HEK293T (cell line): ENCODE measurements at regions not wholly inside any gene's neighbourhood (a gene's known extent, or its start where the extent isn't known, plus 50 kb on each side); places are given as distances from the start of the nearest gene placed in this dataset.
A peak's percentile ranks its signal among the peaks of the same experiment; 100 is the strongest.

Experiments
- CTCF ChIA-PET: fragments of 350-600 bp; formaldehyde crosslinking; extraction: SDS; loops from one replicate; lab custom pipeline; 2021; ENCODE audit warnings: antibody characterized with exemption, inconsistent platforms; lab: Yijun Ruan, JAX
- POLR2A ChIA-PET: fragments of 350-600 bp; formaldehyde crosslinking; extraction: SDS; loops from one replicate; lab custom pipeline; 2020; ENCODE audit warnings: antibody characterized with exemption, inconsistent platforms; lab: Yijun Ruan, JAX
- DNase-seq: peaks from one replicate; pipeline ENCODE4 v3.0.0; 2012; ENCODE audit warnings: mixed read lengths; ENCODE audit errors: extremely low spot score
- ARNT ChIP-seq: fragments of 450-650 bp; IDR thresholded peaks from 2 replicates; pipeline ENCODE4 v1.6.1; 2017; ENCODE audit warnings: mild to moderate bottlenecking
- BHLHE40 ChIP-seq: fragments of 450-650 bp; IDR thresholded peaks from 2 replicates; pipeline ENCODE4 v1.6.1; 2016; ENCODE audit warnings: mild to moderate bottlenecking, moderate library complexity, borderline replicate concordance
- CTBP1 ChIP-seq: fragments of 450-650 bp; IDR thresholded peaks from 2 replicates; pipeline ENCODE4 v1.6.1; 2016; ENCODE audit warnings: borderline replicate concordance
- ELF4 ChIP-seq: fragments of 450-650 bp; IDR thresholded peaks from 2 replicates; pipeline ENCODE4 v1.6.1; 2017; ENCODE audit warnings: antibody characterized with exemption
- FOXA1 ChIP-seq: fragments of 450-650 bp; IDR thresholded peaks from 2 replicates; pipeline ENCODE4 v1.6.1; 2016; ENCODE audit warnings: mild to moderate bottlenecking
- FOXK2 ChIP-seq: fragments of 450-650 bp; IDR thresholded peaks from 2 replicates; pipeline ENCODE4 v1.6.1; 2016; ENCODE audit warnings: mild to moderate bottlenecking
- FOXM1 ChIP-seq: fragments of 450-650 bp; IDR thresholded peaks from 2 replicates; pipeline ENCODE4 v1.6.1; 2017; ENCODE audit warnings: mild to moderate bottlenecking, borderline replicate concordance
- HDGF ChIP-seq: fragments of 450-650 bp; IDR thresholded peaks from 2 replicates; pipeline ENCODE4 v1.6.1; 2017; ENCODE audit warnings: antibody characterized with exemption, borderline replicate concordance
- L3MBTL2 ChIP-seq: fragments of 450-650 bp; conservative IDR thresholded peaks from 2 replicates; pipeline ENCODE4 v1.6.1; 2016; ENCODE audit warnings: mild to moderate bottlenecking
- LEF1 ChIP-seq: fragments of 450-650 bp; IDR thresholded peaks from 2 replicates; pipeline ENCODE4 v1.6.1; 2017; ENCODE audit warnings: mild to moderate bottlenecking, borderline replicate concordance
- NFRKB ChIP-seq: fragments of 450-650 bp; IDR thresholded peaks from 2 replicates; pipeline ENCODE4 v1.6.1; 2016; ENCODE audit warnings: mild to moderate bottlenecking, moderate library complexity
- PKNOX1 ChIP-seq: fragments of 450-650 bp; IDR thresholded peaks from 2 replicates; pipeline ENCODE4 v1.6.1; 2016
- SP1 ChIP-seq: fragments of 450-650 bp; IDR thresholded peaks from 2 replicates; pipeline ENCODE4 v1.6.1; 2017
- SUZ12 ChIP-seq: fragments of 450-650 bp; IDR thresholded peaks from 2 replicates; pipeline ENCODE4 v1.6.1; 2016; ENCODE audit warnings: mild to moderate bottlenecking
- TARDBP ChIP-seq: fragments of 450-650 bp; IDR thresholded peaks from 2 replicates; pipeline ENCODE4 v1.6.1; 2016
- ZNF384 ChIP-seq: fragments of 450-650 bp; IDR thresholded peaks from 2 replicates; pipeline ENCODE4 v1.6.1; 2016

- ChIA-PET POLR2A (no interaction called here), CTCF (no interaction called here)
- TF ChIP-seq ZNF384 (no peak), TARDBP (no peak), PKNOX1 (no peak), HDGF (no peak), FOXK2 (no peak), BHLHE40 (no peak), FOXM1 (no peak), NFRKB (no peak), ARNT (no peak), SUZ12 (no peak)
These were observed 168.4 kb upstream of the NHS start for GRCh38 chrX:17206584-17206983.

GRCh38 chrX:17214962-17215361 lies 160.0 kb upstream of the NHS start:
- TF ChIP-seq L3MBTL2 (no peak), SP1 (no peak), FOXK2 (no peak)
- no peak for DNase-seq
- ChIA-PET POLR2A (no interaction called here), CTCF (no interaction called here)

More at GRCh38 chrX:17206584-17206983, 168.4 kb upstream of the NHS start:
- no peak for DNase-seq

GRCh38 chrX:17226736-17227135 lies 148.3 kb upstream of the NHS start:
- DNase-seq = no peak
- CTCF ChIA-PET = no interaction called here
- TF ChIP-seq SUZ12 (no peak), TARDBP (no peak), ELF4 (no peak), HDGF (no peak), NFRKB (no peak)
- POLR2A ChIA-PET = no interaction called here

- DNase-seq = no peak
- ChIA-PET CTCF (no interaction called here), POLR2A (no interaction called here)
- no peak for TF ChIP-seq HDGF
- TF ChIP-seq PKNOX1 = no peak
- TF ChIP-seq NFRKB = no peak
- no peak for TF ChIP-seq FOXM1
- no peak for TF ChIP-seq SP1
- TF ChIP-seq ELF4 = no peak
- no peak for TF ChIP-seq CTBP1
- no peak for TF ChIP-seq ZNF384
- TF ChIP-seq SUZ12 = no peak
- no peak for TF ChIP-seq FOXK2
- no peak for TF ChIP-seq ARNT
- TF ChIP-seq FOXA1 = no peak
- TF ChIP-seq LEF1 = no peak
- TF ChIP-seq TARDBP = no peak
These were observed 137.9 kb upstream of the NHS start for GRCh38 chrX:17237146-17237545.

GRCh38 chrX:17242470-17242869 lies 132.5 kb upstream of the NHS start:
- ChIA-PET CTCF (interaction anchor here (0.9 to 1.5 kb wide), 4 partner anchors 25 to 348 kb away, joined by 3 to 6 read pairs (median 3); no protein-coding TSS in a partner anchor), POLR2A (no interaction called here)
- DNase-seq = peak; percentile 45
- TF ChIP-seq PKNOX1 (no peak), ZNF384 (no peak), ELF4 (no peak)

- DNase-seq = no peak
- ChIA-PET POLR2A (no interaction called here), CTCF (no interaction called here)
- no peak for TF ChIP-seq FOXK2
- TF ChIP-seq L3MBTL2 = no peak
- TF ChIP-seq ARNT = no peak
- no peak for TF ChIP-seq HDGF
- TF ChIP-seq BHLHE40 = no peak
- TF ChIP-seq ELF4 = no peak
- TF ChIP-seq FOXM1 = no peak
- TF ChIP-seq SP1 = no peak
- no peak for TF ChIP-seq NFRKB
- no peak for TF ChIP-seq CTBP1
- TF ChIP-seq SUZ12 = no peak
- TF ChIP-seq FOXA1 = no peak
- TF ChIP-seq PKNOX1 = no peak
- no peak for TF ChIP-seq LEF1
- no peak for TF ChIP-seq ZNF384
These were observed 127.9 kb upstream of the NHS start for GRCh38 chrX:17247144-17247543.

- no peak for DNase-seq
- no peak for TF ChIP-seq HDGF
- TF ChIP-seq SUZ12 = no peak
- TF ChIP-seq ZNF384 = no peak
- TF ChIP-seq L3MBTL2 = no peak
- TF ChIP-seq CTBP1 = no peak
- TF ChIP-seq BHLHE40 = no peak
- no peak for TF ChIP-seq FOXM1
- TF ChIP-seq FOXA1 = no peak
- no peak for TF ChIP-seq ARNT
- TF ChIP-seq ELF4 = no peak
- no peak for TF ChIP-seq PKNOX1
- TF ChIP-seq FOXK2 = no peak
- TF ChIP-seq NFRKB = no peak
- TF ChIP-seq TARDBP = no peak
- TF ChIP-seq LEF1 = no peak
- no peak for TF ChIP-seq SP1
- POLR2A ChIA-PET = no interaction called here
- CTCF ChIA-PET = no interaction called here
These were observed 112.9 kb upstream of the NHS start for GRCh38 chrX:17262123-17262522.
